HepG2 (cell line): ENCODE measurements at regions not wholly inside any gene's neighbourhood (a gene's known extent, or its start where the extent isn't known, plus 50 kb on each side); places are given as distances from the start of the nearest gene placed in this dataset.

Experiments
- ATAC-seq: fragments of 200-7000 bp; cut with Tn5 transposase; 3 replicates; pipeline ENCODE4 v1.9.1; 2020; ENCODE audit warnings: mild to moderate bottlenecking, moderate library complexity
- BruUV-seq: library from RNA; stranded (reverse); fragments of 400-500 nt; replicated peaks from 2 replicates; lab custom pipeline; 2021; lab: Mats Ljungman, UMichigan
- CTCF ChIA-PET: fragments of 300-600 bp; formaldehyde crosslinking; extraction: SDS; loops from one replicate; lab custom pipeline; 2021; ENCODE audit warnings: low total read pairs, inconsistent platforms, low intra/inter-chr PET ratio; lab: Yijun Ruan, JAX
- POLR2A ChIA-PET: fragments of 350-600 bp; sonication (Branson Sonifier 250); formaldehyde crosslinking; loops from one replicate; lab custom pipeline; 2020; ENCODE audit warnings: antibody characterized with exemption, inconsistent platforms; lab: Yijun Ruan, JAX
- DNase-seq: peaks from one replicate; pipeline ENCODE4 v3.0.0-alpha.2; 2015; ENCODE audit warnings: low spot score
- FAIRE-seq: peaks from 3 replicates; lab custom pipeline; 2011; peaks lifted over from hg19 to GRCh38; lab: Jason Lieb, UNC
- H2AFZ ChIP-seq: one replicate; pipeline ENCODE4 v1.6.1; 2011; ENCODE audit warnings: low read length, inconsistent platforms
- H3K27ac ChIP-seq: fragments of 300-600 bp; 3 replicates; pipeline ENCODE4 v1.8.0; 2011; ENCODE audit warnings: mixed run types, mild to moderate bottlenecking, mixed read lengths, low read length, inconsistent platforms; ENCODE audit not compliant: insufficient read depth; ENCODE audit errors: extremely low read length
- H3K27me3 ChIP-seq, 2 experiments: fragments of 200-600 bp in 1 of 2; 2 replicates in 1 of 2; 3 replicates in 1 of 2; pipeline versions ENCODE4 v1.6.0 to v1.8.0; 2011; ENCODE audit warnings: low read length in 2 of 2, mild to moderate bottlenecking in 2 of 2, moderate library complexity in 2 of 2, inconsistent platforms in 1 of 2; ENCODE audit not compliant: insufficient read depth in 2 of 2, control insufficient read depth in 1 of 2
- H3K36me3 ChIP-seq, 2 experiments: fragments of 200-600 bp in 1 of 2; replicated peaks in 1 of 2; 2 replicates in 1 of 2; 3 replicates in 1 of 2; pipeline versions ENCODE4 v1.5.1 to v1.8.0; 2011; ENCODE audit warnings: low read length in 2 of 2, inconsistent platforms in 1 of 2; ENCODE audit not compliant: insufficient read depth in 2 of 2, control insufficient read depth in 1 of 2
- H3K4me1 ChIP-seq: 2 replicates; pipeline ENCODE4 v1.5.1; 2012; ENCODE audit warnings: low read length, inconsistent platforms; ENCODE audit not compliant: insufficient read depth
- H3K4me2 ChIP-seq: 2 replicates; pipeline ENCODE4 v1.6.0; 2011; ENCODE audit warnings: low read depth, low read length, inconsistent platforms
- H3K4me3 ChIP-seq, 3 experiments: fragments of 200-600 bp in 1 of 3; sonication (generic), shearing (Covaris generic) in 1 of 3; replicated peaks in 1 of 3; 2 replicates each; pipeline ENCODE4 v1.5.1; 2011 to 2016; ENCODE audit warnings: low read length in 3 of 3, inconsistent platforms in 2 of 3, low read depth in 2 of 3, mild to moderate bottlenecking in 2 of 3, control low read depth in 1 of 3, mixed read lengths in 1 of 3; ENCODE audit not compliant: insufficient read depth in 1 of 3
- H3K79me2 ChIP-seq: one replicate; pipeline ENCODE4 v1.6.1; 2011; ENCODE audit warnings: low read length, inconsistent platforms; ENCODE audit not compliant: insufficient read depth
- H3K9ac ChIP-seq: 2 replicates; pipeline ENCODE4 v1.6.0; 2011; ENCODE audit warnings: mild to moderate bottlenecking, low read depth, low read length, inconsistent platforms; ENCODE audit not compliant: insufficient read depth
- H3K9me3 ChIP-seq: 2 replicates; pipeline ENCODE4 v1.5.1; 2012; ENCODE audit warnings: mild to moderate bottlenecking, low read length
- H4K20me1 ChIP-seq: 2 replicates; pipeline ENCODE4 v1.6.0; 2011; ENCODE audit warnings: inconsistent platforms, mild to moderate bottlenecking, low read length, moderate library complexity; ENCODE audit not compliant: insufficient read depth
- ARNTL ChIP-seq: sonication (generic); formaldehyde crosslinking; IDR thresholded peaks from 2 replicates; pipeline ENCODE4 v1.4.0; 2020; ENCODE audit warnings: mild to moderate bottlenecking, missing genetic modification reagents
- FUBP1 ChIP-seq: sonication (generic); formaldehyde crosslinking; IDR thresholded peaks from 2 replicates; pipeline ENCODE4 v1.5.1; 2020; ENCODE audit warnings: missing genetic modification reagents, mild to moderate bottlenecking, borderline replicate concordance
- KMT2B ChIP-seq: IDR thresholded peaks from 2 replicates; pipeline ENCODE4 v1.6.1; 2016; ENCODE audit warnings: missing genetic modification reagents, missing compliant biosample characterization
- THYN1 ChIP-seq: sonication (generic); formaldehyde crosslinking; IDR thresholded peaks from 2 replicates; pipeline ENCODE4 v1.8.1; 2023; ENCODE audit warnings: low read depth, mild to moderate bottlenecking, moderate library complexity, missing genetic modification reagents, borderline replicate concordance
- ZNF562 ChIP-seq: sonication (generic); formaldehyde crosslinking; IDR thresholded peaks from 2 replicates; pipeline ENCODE4 v1.8.0; 2022; ENCODE audit warnings: missing genetic modification reagents, borderline replicate concordance
- in situ Hi-C: cut with HindIII; loops from 2 replicates; pipeline ENCODE4 v1.10.0; 2017; ENCODE audit warnings: low pct_unique_long_range_greater_than_20kb; ENCODE audit not compliant: extremely low pct_ligation_motif_present
- intact Hi-C: fragments of 100-400 bp; cut with micrococcal nuclease; formaldehyde crosslinking; loops from one replicate; pipeline ENCODE4 v1.10.0; 2022; ENCODE audit not compliant: unreplicated experiment
- TF ChIP-seq, protein P1 (sequence below): sonication (generic); formaldehyde crosslinking; conservative IDR thresholded peaks from 2 replicates; pipeline ENCODE4 v1.4.0; 2020; ENCODE audit warnings: missing genetic modification reagents

- no peak for TF ChIP-seq FUBP1 (CRISPR knock-in tag)
Measured at GRCh38 chr2:190794790-190795189, 85.8 kb upstream of the GLS start (continued).

GRCh38 chr2:190795686-190796085, 84.9 kb upstream of the GLS start:
- no peak for FAIRE-seq
- POLR2A ChIA-PET: interaction anchor here (2.6 kb wide), 1 partner anchor 14 kb away, joined by 10 read pairs; no protein-coding TSS in a partner anchor
- ATAC-seq: no peak

More at GRCh38 chr2:190795686-190796085, 84.9 kb upstream of the GLS start:
- in situ Hi-C loops (no loop called here), intact Hi-C loops (no loop called here)
- H2AFZ ChIP-seq: no peak overlapping the region
- no peaks in the 10 kb centered on the region for H4K20me1 ChIP-seq
- DNase-seq: no peak
- TF ChIP-seq THYN1 (CRISPR knock-in tag) (no peak), KMT2B (no peak), ZNF562 (no peak), ARNTL (CRISPR knock-in tag) (no peak)
- TF ChIP-seq, protein P1, sequence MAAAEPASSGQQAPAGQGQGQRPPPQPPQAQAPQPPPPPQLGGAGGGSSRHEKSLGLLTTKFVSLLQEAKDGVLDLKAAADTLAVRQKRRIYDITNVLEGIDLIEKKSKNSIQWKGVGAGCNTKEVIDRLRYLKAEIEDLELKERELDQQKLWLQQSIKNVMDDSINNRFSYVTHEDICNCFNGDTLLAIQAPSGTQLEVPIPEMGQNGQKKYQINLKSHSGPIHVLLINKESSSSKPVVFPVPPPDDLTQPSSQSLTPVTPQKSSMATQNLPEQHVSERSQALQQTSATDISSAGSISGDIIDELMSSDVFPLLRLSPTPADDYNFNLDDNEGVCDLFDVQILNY (CRISPR knock-in tag): no peak
- H3K9me3 ChIP-seq: no peaks in the 10 kb centered on the region
- H3K9ac ChIP-seq: no peak overlapping the region
- no peaks in the 10 kb centered on the region for H3K79me2 ChIP-seq
- no peaks in the 10 kb centered on the region for H3K27me3 ChIP-seq
- no peak overlapping the region for H3K4me2 ChIP-seq
- peaks cover 11% of the 10 kb centered on the region for H3K4me1 ChIP-seq
- no peak overlapping the region for H3K27ac ChIP-seq
- no peak overlapping the region for H3K4me3 ChIP-seq
- BruUV-seq: no TSS peak
- CTCF ChIA-PET: no interaction called here
- H3K36me3 ChIP-seq: no peaks in the 10 kb centered on the region
